LHCN-M2 (cell line): ENCODE measurements at regions not wholly inside any gene's neighbourhood (a gene's known extent, or its start where the extent isn't known, plus 50 kb on each side); places are given as distances from the start of the nearest gene placed in this dataset.
"Not testable (repeated sequence)": the region's sequence is repeated elsewhere in the genome, so short reads cannot be mapped to it uniquely, and the experiment has no call there.

Experiments
- DNase-seq: peaks from one replicate; pipeline ENCODE4 v3.0.0-alpha.2; 2012; ENCODE audit warnings: low read depth

DNA sequence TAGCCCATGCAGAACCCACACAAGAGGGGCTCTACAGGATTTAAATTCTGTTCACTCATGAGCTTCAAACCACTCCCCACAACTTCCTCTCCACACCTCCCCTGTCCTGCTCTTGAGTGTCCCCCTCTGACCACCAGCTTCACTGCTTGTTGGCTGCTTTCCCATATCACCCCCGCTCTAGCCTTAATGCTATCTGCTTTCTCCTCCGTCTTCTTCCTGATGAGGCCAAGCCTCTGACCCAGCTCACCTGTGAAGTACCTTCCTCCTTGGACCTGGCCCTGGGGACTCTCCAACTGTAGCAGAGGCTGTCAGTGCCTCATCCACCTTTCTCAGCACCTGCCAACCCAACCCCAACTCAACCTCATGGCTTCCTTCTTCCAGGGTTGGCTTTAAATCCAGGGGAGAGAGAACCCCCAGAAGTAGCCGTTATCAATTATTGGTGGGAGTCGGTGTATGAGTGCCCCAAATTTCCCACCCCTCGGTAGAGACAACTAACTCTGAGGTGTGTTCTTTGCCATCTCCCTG is 174.8 kb downstream of the MINAR1 start:
- no peak for DNase-seq

- DNase-seq = no peak
Measured at GRCh38 chr15:79608066-79608864, 176.1 kb downstream of the MINAR1 start.

- no peak for DNase-seq
Measured at GRCh38 chr15:79609506-79609905, 177.4 kb downstream of the MINAR1 start.

GRCh38 chr15:79610021-79610420 is 177.9 kb downstream of the MINAR1 start:
- DNase-seq = no peak

DNA sequence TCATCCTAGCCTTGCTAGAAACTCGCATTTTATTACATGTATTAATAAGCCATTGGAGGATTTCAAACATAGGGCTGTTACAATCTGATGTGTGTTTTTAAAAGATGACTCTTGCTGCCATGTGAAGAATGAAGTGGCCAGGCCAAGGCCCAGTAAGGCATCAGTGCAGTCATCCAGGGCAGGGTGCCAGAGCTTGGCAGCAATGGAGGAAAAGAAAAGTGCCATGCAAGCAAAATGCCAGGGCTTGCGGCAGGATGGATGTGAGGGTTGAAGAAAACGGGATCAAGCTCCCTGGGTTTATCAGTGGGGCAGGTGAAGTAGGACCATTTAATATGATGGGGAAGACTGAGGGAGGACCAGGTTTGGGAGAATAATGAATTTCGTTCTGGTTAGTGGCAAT is 183.6 kb downstream of the MINAR1 start:
- DNase-seq = no peak

- no peak for DNase-seq
Measured at GRCh38 chr15:79617071-79617470, 184.9 kb downstream of the MINAR1 start.

- no peak for DNase-seq
Measured at GRCh38 chr15:79620112-79620857, 188.1 kb downstream of the MINAR1 start.

- not testable (repeated sequence) for DNase-seq
Measured at GRCh38 chr15:79621805-79622204, 189.7 kb downstream of the MINAR1 start.

DNA sequence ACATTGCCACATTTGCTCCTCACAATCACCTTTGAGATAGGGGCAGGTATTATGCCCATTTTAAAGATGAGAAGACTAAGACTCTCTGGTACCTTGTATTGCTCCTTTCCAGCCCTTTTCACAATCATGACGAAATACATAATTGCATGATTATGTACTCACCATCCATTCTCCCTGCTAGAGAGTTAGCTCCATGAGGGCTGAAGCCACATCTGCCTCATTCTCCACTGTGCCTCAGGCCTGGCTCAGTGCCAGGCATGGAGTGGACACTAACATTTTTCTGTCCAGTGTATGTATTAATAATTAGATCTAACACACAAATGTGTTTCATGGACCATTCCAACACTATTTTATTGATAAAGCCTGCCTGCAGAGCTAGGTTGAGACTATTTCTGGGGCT is 191.4 kb downstream of the MINAR1 start:
- DNase-seq = no peak

GRCh38 chr15:79629687-79630086 is 197.6 kb downstream of the MINAR1 start:
- DNase-seq = peak; percentile 51

DNA sequence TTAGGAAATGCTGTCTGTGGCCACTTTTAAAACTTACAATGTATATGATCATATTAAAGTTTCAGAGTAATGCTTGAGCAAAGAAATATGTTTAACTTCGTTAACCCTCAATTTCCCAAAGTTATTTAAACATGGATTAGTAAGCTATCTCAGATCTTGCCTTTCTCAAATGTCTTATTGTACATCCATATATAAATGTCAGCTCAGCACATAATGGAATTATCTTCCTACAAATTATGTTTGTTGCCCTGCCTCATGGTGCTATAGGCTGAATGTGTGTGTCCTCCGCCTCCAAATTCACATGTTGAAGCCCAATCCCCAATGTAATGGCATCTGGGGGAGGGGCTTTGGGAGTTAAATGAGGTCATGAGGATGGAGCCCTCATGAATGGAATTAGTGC is 200.3 kb downstream of the MINAR1 start:
- DNase-seq = no peak

DNA sequence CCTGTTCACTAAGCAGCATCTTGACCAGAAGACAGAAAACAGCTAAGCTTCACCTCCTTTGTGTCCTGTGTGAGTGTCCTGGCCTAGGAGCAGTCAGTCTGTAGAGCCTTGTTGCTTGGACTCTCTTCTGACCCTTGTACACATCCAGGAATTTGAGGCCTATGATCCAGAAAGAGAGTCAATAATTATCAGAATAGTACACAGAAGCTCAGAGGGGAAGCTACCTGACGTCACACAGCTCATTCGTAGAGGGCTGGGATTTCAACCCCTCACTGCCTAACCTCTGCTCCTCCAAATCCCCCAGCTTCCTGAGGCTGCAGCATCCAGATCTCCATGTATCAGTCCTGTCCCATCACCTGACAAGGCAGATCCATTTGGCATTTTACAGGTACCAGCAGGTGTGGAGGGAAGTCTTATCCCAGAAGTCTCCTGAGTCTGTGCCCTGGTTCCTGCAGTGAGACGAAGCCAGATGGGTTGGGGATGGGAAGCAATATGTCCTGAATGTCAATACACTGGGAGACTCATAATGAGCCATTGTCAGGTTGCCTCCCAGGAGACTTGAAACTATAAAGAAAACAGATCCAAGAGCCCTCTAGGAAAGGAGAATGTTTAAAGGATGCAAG is 203.1 kb downstream of the MINAR1 start:
- DNase-seq = no peak

DNA sequence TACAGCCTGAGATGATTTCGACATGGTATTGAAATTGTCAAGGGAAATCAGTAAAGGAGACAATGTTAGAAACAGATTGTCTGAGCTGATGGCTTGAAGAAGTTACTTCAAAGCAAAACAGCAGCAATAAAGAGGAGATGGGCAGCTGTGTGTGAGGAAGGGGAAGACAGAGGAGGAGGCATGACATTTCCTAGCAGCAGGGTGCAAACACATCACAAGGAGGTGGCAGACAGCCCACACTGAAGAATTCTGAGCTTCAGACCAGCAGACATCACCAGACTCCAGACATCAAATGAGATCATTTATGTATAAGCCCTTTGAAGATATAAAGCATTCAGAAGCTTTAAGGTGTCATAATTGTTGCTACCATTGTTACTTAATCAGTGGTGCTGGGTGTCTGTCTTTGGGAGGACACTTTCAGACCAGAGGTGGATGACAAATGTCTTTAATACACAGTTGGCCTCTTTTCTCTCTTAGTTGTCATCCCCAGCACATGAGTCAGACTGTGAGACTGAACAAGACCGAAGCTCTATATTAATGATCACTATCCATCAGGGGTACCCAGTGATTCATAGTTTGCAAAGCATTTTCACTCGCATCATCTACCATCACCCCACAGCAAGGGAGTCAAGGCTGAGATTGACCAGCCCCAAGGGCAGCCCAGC is 203.9 kb downstream of the MINAR1 start:
- DNase-seq = no peak

- DNase-seq = peak; percentile 91
Measured at GRCh38 chr15:79640206-79640605, 208.1 kb downstream of the MINAR1 start.

- no peak for DNase-seq
Measured at GRCh38 chr15:79641841-79642240, 209.7 kb downstream of the MINAR1 start.

- DNase-seq = no peak
Measured at GRCh38 chr15:79643393-79643792, 211.3 kb downstream of the MINAR1 start.

GRCh38 chr15:79644091-79644490 is 212.0 kb downstream of the MINAR1 start:
- DNase-seq = peak; percentile 90

DNA sequence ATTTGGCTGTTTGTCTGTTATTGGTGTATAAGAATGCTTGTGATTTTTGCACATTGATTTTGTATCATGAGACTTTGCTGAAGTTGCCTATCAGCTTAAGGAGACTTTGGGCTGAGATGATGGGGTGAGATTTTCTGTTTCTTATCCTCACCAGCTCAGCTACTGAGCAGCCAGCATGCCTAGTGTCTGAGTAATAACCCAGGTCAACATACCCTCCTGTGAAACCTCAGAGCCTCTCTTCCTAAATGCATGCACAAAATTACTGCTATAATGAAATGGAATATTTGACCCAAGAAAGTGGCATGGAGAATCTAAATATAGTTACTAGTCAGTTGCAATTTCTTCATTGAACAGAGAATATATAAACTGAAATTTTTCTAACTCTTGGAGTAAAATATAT is 220.8 kb downstream of the MINAR1 start:
- peak; percentile 50 for DNase-seq

DNA sequence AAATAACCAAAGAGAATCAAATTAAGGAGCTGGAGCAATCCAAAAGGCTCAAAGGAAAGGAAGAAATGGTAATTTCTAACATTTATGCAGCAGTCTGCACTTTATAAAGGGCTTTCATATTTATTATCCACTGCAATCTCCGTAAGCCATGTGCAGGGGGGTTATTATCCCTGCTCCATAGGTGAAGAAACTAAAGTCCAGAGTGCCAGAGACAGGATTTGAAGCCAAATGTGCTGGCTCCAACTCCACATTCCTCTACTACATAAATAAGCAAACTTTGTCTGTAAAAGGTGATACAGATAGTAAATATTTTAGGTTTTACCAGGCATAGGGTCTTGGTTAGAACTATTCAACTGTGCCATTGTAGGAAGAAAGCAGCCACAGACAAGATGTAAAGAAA is 221.4 kb downstream of the MINAR1 start:
- DNase-seq = no peak

DNA sequence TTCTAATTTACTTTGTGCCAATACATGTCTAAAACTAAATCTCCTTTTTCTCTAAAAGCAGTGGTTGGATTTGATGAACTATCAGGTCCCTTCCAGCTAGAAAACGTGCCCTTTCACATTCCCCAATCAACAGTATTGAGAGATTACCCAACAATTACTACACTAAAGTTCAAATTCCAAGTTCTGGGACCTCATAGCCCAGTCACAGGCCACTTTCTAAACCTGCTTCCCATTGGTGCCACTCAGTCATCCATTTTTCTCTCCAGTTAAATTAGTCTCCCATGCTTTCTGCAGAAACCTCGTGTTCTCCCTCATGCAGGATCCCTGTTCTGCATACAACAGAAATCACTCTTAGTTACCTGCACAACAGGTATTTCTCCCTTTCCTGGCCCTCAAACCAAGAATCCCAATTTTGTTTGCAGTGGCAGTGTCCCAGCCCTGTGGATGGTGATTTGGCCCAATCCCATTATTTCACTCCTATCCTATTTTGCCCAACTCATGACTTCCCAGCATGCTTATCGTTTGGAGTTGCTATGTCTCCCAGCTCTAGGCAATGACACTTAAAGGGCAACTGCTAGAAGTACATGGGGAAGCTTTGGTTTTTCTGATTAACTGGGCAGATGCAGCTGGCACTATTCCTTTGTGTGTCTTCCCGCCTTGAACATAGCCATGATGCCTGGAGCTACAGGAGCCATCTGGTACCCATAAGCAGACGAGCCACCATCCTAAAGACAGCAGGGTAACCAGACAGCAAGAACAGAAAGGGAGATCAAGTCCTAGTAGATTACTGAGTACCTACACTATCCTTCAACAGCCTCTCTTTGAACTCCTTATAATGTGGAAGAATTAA is 224.2 kb downstream of the MINAR1 start:
- DNase-seq = no peak

- no peak for DNase-seq
Measured at GRCh38 chr15:79657722-79658121, 225.6 kb downstream of the MINAR1 start.
